Activated CD4-positive, alpha-beta T cell treated with anti-CD3 and anti-CD28 coated beads, Interleukin-2, amount 50 U/mL, for 16 hours (primary cell): ENCODE measurements at regions not wholly inside any gene's neighbourhood (a gene's known extent, or its start where the extent isn't known, plus 50 kb on each side); places are given as distances from the start of the nearest gene placed in this dataset.

Experiments
- DNase-seq: peaks from one replicate; pipeline ENCODE4 v3.0.0-alpha.2; 2020

GRCh38 chr6:18675881-18676280, 288.7 kb downstream of the RNF144B start:
- no peak for DNase-seq

GRCh38 chr6:18676548-18676947, 289.4 kb downstream of the RNF144B start:
- DNase-seq, result no peak

DNA sequence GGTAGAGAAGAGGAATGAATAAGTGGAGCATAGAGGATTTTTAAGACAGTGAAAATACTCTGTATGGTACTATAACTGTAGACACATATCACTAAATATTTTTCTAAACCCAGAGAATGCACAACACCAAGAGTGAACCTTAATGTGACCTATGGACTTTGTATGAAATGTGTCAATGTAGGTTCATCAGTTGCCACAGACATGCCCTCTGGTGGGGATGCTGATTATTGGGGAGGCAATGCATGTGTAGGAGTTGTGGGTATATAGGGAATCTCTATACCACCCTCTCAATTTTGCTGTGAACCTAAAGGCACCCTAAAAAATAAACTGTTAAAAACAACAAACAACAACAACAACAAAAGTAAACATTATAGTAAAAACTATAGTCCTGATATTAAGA, 293.7 kb downstream of the RNF144B start:
- no peak for DNase-seq

DNA sequence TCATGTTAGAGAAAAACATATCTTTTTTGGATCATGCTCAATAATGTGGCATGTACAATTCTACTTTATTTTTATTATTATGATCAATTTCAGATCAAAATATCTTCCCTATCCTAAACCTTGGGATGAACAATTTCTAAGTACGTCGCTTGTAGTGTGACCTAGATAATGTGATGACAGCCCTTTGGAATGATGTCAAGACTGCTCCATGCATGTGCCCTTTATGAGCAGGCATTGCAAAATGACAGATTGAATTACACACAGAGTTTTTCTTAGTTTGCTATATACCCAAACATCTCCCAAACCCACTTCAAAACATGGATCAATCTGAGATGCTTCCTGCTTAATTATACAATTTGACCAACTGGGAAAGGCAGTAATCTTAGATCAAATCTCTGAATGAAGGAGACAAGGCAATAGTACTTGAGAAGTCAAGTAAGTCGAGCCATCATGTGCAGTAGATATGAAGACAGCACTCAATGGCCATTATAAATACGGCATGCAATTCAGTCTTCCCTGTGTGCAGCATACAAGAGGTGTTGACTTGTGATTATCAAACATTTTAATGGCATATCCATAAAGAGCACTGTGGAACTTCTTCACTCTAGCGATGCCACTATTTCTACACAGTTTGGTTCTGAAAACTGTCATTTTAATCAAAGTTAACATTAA, 294.8 kb downstream of the RNF144B start:
- DNase-seq, result no peak

DNA sequence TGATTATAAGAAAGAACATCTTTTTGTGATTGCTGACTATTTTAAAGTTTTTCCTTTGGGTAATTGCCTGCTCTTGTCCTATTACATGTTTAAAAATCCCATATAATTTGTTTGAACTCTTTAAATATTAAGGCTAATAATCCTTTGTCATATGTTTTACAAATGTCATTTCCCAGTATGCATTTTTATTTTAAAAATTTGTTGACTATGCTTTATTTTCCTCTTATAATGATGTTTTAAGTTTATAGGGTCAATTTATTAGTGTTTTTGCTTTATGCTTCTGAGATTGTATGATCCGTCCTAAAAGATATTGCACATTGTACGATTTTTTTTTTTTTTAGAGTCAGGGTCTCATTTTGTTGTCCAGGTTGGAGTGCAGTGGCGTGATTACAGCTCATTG, 297.2 kb downstream of the RNF144B start:
- DNase-seq, result no peak

DNA sequence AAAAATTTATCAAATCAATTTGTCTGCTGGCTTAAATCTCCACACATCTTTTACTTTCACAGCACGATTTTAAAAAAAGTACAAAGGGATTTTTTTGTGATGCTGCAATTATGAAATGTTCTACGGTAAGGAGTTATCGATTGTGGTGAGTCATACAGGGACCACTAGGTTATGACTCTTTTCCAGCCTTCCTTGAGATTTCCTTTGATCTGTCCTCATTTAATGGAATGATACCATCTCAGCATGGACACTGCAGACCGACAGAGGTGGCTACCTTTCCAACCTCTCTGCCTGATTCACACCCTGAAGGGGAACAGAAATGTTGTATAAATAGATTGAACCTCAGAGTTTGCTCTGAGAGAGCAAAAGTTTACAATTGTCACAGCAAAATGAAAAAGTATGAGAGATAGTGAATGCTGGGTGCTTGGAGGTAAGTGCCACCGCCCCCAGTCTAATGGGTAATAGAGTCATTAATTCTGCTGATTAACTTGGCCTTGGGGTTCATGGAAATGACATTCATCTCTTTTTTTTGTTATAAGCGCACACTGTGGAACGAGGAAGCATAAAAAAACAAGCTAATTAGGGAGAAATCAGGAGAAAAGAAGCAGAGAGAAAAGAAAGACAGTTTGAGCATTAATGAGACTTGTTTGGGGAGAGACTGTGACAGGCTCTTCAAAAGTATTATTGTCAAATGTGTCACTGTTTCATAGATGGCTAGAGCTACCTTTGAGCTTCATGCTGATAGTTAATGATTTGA, 306.0 kb downstream of the RNF144B start:
- DNase-seq, result no peak

DNA sequence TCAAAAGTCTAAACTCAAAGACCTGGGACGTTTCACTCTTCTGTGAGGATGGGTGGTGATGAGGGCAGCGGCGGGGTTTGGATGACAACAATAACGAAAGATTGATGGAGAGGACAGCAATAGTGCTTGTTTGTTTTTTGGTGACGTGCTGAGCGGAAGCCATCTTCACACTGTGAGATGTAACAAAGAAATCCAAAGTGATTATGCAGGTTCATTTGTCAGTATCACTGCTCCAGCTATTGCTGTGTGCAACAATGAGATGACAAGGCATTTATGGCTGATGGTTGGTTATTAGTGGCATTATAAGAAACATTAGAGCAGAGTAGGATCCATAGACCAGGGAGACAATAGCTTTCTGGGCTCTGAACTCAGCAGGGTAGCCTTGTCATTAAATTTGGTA, 306.7 kb downstream of the RNF144B start:
- DNase-seq, result no peak

GRCh38 chr6:18703546-18703945, 316.4 kb downstream of the RNF144B start:
- DNase-seq, result no peak

DNA sequence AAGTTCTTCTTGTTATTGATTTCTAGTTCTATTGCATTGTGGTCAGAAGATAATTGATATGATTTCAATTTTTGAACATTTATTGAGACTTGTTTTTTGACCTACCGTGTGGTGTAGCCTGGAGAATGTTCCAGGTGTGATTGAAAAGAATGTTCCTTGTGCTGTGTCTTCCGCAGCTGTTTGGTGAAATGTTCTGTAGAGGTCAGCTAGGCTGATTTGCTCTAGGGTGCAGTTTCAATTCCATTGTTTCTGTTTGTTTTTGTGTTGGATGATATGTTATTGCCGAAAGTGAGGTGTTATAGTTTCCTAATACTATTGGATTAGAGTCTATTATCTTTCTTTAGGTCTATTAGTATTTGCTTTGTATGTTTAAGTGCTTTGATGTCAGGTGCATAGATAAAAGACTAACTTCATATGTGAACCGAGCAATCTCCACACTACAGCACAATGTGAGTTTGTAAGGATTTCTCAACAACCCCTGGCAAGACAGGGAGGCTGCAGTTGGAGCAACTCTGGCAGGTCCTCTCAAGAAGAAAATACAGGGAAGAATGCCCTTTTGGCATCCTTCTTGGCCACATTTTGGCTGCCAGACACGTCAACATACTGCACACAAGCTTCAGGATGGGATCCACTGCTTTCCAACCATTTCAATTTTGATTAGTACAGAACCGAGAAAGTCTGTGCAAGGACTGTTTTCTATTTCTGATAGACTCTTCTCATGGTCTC, 320.7 kb downstream of the RNF144B start:
- DNase-seq, result no peak

GRCh38 chr6:18712595-18712994, 325.4 kb downstream of the RNF144B start:
- DNase-seq, result no peak

DNA sequence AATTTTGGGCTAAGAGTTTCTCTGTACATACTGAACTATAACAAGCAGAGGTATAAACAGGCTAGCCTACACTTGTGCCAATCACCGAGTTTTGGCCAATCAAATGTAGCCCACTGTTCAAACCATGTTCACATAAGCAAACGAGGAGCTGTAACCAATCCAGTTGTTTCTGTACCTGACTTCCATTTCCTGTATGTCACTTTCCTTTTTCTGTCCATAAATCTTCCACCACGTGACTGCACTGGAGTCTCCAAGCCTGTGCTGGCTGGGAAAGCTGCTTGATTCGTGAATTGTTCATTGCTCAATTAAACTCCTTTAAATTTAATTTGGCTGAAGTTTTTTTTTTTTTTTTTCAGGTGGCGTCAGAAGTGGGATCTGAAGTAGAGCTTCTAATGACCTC, 332.9 kb downstream of the RNF144B start:
- no peak for DNase-seq

DNA sequence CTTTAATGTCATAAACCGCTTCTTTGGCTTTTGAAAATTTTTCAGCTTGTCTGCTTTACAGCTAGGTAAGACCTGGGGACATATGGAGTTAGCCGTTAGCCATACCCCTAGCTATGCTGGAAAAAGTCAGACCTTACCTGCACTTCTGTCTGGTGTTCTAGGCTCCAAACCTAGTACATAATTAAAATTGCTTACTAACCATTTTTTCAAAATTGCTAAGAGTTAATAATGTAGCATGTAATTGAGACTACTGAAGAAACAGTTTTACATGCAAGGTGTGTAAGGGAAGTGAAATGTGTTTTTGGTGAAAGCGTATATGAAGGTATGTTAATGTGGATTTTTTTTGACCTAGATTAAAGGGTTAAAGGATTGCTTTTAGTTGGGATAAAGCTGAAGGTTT, 336.9 kb downstream of the RNF144B start:
- DNase-seq, result no peak

GRCh38 chr6:18725449-18725848, 338.3 kb downstream of the RNF144B start:
- no peak for DNase-seq

DNA sequence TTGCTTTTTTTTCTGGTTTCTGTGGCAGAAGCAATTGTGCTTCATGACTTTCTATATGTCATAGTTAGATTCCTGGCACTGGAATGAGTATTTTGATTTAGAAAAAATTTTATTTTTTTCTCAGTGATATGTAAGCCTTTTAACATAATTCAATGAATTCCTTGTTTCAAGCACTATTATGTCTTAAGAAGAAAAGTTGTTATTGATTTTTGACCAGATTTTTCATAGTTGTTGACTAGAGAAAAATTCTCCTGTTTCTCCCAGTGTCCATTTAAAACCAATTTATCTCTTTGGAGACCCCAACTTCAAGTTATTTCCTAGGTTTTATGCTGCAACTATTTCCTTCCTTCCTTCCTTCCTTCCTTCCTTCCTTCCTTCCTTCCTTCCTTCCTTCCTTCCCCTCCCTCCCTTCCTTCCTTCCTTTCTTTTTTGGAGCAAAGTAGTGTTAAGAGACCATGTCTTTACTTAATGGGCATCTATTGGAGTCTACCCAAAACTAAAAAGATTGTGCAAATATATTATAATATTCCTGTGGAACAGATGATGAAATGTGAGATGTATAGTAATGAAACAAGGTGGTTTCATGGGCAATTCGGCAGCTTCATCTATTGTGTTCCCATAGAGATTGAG, 346.9 kb downstream of the RNF144B start:
- DNase-seq, result no peak

- no peak for DNase-seq
Observed at GRCh38 chr6:18741741-18742140, 354.6 kb downstream of the RNF144B start.

- no peak for DNase-seq
Observed at GRCh38 chr6:18742406-18742805, 355.3 kb downstream of the RNF144B start.

DNA sequence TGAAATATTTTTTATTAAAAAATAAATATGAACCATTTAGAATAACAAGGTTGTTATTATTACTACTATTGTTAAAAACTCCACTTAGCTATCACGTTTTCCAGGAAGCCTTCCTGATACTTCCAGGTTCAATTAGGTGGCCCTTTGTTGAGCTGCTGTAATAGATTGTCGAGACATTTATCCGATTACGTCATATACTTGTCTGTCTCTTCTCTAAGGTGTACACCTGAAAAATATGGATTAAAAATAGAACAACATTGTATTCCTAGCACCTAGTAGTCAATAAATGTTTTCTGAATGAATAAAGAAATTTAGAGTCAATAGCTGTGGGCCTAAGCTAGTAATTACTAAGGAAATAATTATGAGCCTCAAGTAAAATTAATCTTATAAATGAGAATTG, 359.6 kb downstream of the RNF144B start:
- DNase-seq, result no peak

DNA sequence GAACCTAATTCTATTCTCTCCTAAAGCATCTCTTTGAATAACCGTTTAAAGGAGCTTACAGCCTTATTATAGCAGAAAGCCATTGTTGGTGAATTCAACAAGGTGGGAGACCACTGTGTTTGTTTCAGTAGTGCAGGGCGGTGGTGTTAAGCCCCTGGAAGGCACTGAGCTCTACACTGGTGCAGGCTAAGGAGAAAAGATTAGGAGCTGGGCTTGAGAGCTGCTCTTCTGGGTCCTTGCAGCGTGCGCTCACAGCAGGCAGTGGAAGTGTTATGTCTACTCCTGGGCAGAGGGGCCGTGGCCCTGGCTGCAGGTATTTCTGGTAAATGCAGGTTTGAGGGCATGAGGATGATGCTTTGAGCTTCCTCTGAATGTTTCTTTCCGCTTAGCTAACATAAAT, 361.2 kb downstream of the RNF144B start:
- no peak for DNase-seq

DNA sequence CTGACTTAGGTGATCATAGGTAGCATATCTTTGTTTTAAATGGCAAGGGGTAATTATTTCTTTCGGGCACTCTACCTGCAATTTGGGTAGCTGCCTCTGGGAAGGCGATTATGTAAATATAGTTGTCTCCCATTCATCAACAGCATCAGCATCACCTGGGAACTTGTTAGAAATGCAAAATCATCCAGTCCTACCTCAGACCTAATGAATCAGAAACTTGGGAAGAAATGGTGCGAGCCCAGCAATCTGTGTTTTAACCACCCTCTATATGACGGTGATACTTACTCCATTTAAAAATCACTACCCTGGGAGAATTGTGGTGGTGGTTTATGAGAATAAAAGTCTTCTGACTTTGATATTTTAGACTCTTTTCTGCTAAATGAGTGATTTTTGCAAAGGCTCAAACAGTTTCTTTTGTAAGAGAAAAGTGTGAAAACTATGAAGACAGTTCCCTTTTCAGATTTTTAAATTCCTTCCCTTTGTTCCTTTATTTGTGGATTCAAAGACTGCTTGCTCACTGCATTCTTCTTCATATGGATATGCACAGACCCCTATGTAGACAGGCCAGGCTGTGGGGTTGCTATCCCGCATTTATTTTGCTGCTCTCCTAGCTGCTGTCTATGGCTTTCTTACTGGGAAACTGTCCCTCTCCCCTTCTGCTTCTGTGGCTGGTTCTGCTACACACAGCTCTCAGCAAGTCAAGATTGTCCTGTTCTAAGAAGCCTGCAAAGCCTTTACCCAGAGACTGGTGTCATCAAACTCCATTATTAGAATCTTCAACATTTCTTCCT, 365.3 kb downstream of the RNF144B start:
- DNase-seq, result no peak

- DNase-seq, result no peak
Observed at GRCh38 chr6:18753076-18753475, 365.9 kb downstream of the RNF144B start.

- DNase-seq, result no peak
Observed at GRCh38 chr6:18763086-18763485, 375.9 kb downstream of the RNF144B start.

DNA sequence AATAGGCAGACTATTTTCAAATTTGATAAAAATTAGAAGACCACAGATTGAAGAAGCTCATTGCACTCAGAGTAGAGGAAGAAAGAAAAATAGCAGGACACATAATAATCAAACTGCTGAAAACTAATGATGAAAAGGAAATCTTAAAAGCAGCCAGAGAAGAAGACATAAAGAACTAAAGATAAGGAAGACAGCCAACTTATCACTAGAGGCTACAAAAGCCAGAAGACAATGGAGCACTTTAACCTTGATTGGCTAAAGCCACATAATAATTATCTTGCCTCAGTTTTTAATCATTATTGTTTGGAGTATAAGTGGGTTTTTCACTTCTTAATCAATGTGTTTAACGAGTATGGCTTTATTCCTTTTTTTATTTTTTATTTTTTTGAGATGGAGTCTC, 397.6 kb downstream of the RNF144B start:
- no peak for DNase-seq
